GM12878 (cell line): ENCODE measurements at regions not wholly inside any gene's neighbourhood (a gene's known extent, or its start where the extent isn't known, plus 50 kb on each side); places are given as distances from the start of the nearest gene placed in this dataset.

Source experiments
- ATAC-seq: fragments of 200-7000 bp; cut with Tn5 transposase; 3 replicates; pipeline ENCODE4 v1.9.1; 2020; ENCODE audit warnings: mild to moderate bottlenecking, moderate library complexity
- BruUV-seq: library from RNA; stranded (reverse); fragments of 400-500 nt; replicated peaks from 2 replicates; lab custom pipeline; 2021; lab: Mats Ljungman, UMichigan
- CTCF ChIA-PET: fragments of 300-600 bp; sonication (Branson Sonifier 250); formaldehyde crosslinking; extraction: SDS; loops from one replicate; lab custom pipeline; 2021; ENCODE audit warnings: inconsistent platforms; lab: Yijun Ruan, JAX
- POLR2A ChIA-PET: fragments of 350-600 bp; formaldehyde crosslinking; extraction: SDS; loops from one replicate; lab custom pipeline; 2021; ENCODE audit warnings: inconsistent platforms; lab: Charles Lee
- RAD21 ChIA-PET: fragments of 300-600 bp; sonication (Branson Sonifier 250); formaldehyde crosslinking; loops from one replicate; lab custom pipeline; 2023; ENCODE audit warnings: antibody characterized with exemption; ENCODE audit not compliant: unreplicated experiment; lab: Charles Lee
- SMC1A ChIA-PET: fragments of 300-600 bp; sonication (Branson Sonifier 250); formaldehyde crosslinking; loops from one replicate; lab custom pipeline; 2023; ENCODE audit not compliant: unreplicated experiment, uncharacterized antibody; lab: Charles Lee
- DNase-seq: peaks from one replicate; pipeline ENCODE4 v3.0.0-alpha.2; 2011; ENCODE audit warnings: low read depth, low spot score
- FAIRE-seq: peaks from 3 replicates; lab custom pipeline; 2011; peaks lifted over from hg19 to GRCh38; lab: Jason Lieb, UNC
- H2AFZ ChIP-seq: 2 replicates; pipeline ENCODE4 v1.6.0; 2011; ENCODE audit warnings: low read depth, low read length, control low read depth; ENCODE audit not compliant: control insufficient read depth
- H3K27ac ChIP-seq: 2 replicates; pipeline ENCODE4 v1.5.1; 2011; ENCODE audit warnings: control low read depth; ENCODE audit not compliant: control insufficient read depth, insufficient read depth
- H3K27me3 ChIP-seq, 2 experiments: replicated peaks in 1 of 2; 2 replicates each; pipeline versions ENCODE4 v1.6.0 to v1.6.1; 2011; ENCODE audit warnings: low read length in 1 of 2; ENCODE audit not compliant: control insufficient read depth in 2 of 2, insufficient read depth in 2 of 2
- H3K36me3 ChIP-seq, 2 experiments: 2 replicates each; pipeline ENCODE4 v1.5.1; 2011; ENCODE audit warnings: low read length in 1 of 2; ENCODE audit not compliant: control insufficient read depth in 2 of 2, insufficient read depth in 2 of 2
- H3K4me1 ChIP-seq: 2 replicates; pipeline ENCODE4 v1.6.1; 2011; ENCODE audit warnings: mild to moderate bottlenecking, low read length, moderate library complexity, mixed read lengths; ENCODE audit not compliant: control insufficient read depth, insufficient read depth
- H3K4me2 ChIP-seq: 2 replicates; pipeline ENCODE4 v1.6.0; 2011; ENCODE audit warnings: control low read depth; ENCODE audit not compliant: control insufficient read depth, insufficient read depth
- H3K4me3 ChIP-seq: fragments of 200-600 bp; sonication (generic); 2 replicates; pipeline ENCODE4 v1.5.1; 2016
- H3K79me2 ChIP-seq: 2 replicates; pipeline ENCODE4 v1.6.0; 2011; ENCODE audit warnings: low read length; ENCODE audit not compliant: control insufficient read depth, insufficient read depth
- H3K9ac ChIP-seq: 2 replicates; pipeline ENCODE4 v1.8.0; 2011; ENCODE audit warnings: low read length, control low read depth, mixed read lengths; ENCODE audit not compliant: control insufficient read depth, insufficient read depth
- H3K9me3 ChIP-seq: replicated peaks from 3 replicates; pipeline ENCODE4 v1.5.1; 2011; ENCODE audit warnings: mild to moderate bottlenecking, low read length; ENCODE audit not compliant: control insufficient read depth, insufficient read depth
- H4K20me1 ChIP-seq: 2 replicates; pipeline ENCODE4 v1.6.0; 2011; ENCODE audit not compliant: control insufficient read depth, insufficient read depth
- BACH1 ChIP-seq: fragments of 450-650 bp; IDR thresholded peaks from 2 replicates; pipeline ENCODE4 v1.6.1; 2017; ENCODE audit warnings: mild to moderate bottlenecking, borderline replicate concordance
- ESRRA ChIP-seq: IDR thresholded peaks from 2 replicates; pipeline ENCODE4 v1.6.1; 2012; ENCODE audit warnings: mild to moderate bottlenecking, low read length, improper control_type of control experiment
- FOS ChIP-seq: IDR thresholded peaks from 3 replicates; pipeline ENCODE4 v1.6.1; 2011; ENCODE audit warnings: borderline replicate concordance; ENCODE audit not compliant: insufficient read length; ENCODE audit errors: extremely low read depth
- HDAC2 ChIP-seq: fragments of 200-600 bp; sonication (generic); IDR thresholded peaks from 2 replicates; pipeline ENCODE4 v1.6.1; 2017
- KAT2A ChIP-seq: conservative IDR thresholded peaks from 2 replicates; pipeline ENCODE4 v1.6.1; 2011; ENCODE audit warnings: low read depth, low read length; ENCODE audit not compliant: control insufficient read depth
- MTA3 ChIP-seq: IDR thresholded peaks from 2 replicates; pipeline ENCODE4 v1.6.1; 2012; ENCODE audit warnings: low read length, inconsistent platforms, borderline replicate concordance
- MXI1 ChIP-seq: fragments of 150-350 bp; IDR thresholded peaks from 2 replicates; pipeline ENCODE4 v1.6.1; 2011; ENCODE audit warnings: low read depth, mild to moderate bottlenecking, inconsistent platforms, low read length, improper control_type of control experiment
- RAD21 ChIP-seq: IDR thresholded peaks from 2 replicates; pipeline ENCODE4 v1.6.1; 2011; ENCODE audit warnings: mild to moderate bottlenecking, low read depth, low read length, moderate library complexity; ENCODE audit not compliant: insufficient read depth
- RAD51 ChIP-seq: fragments of 450-650 bp; IDR thresholded peaks from 2 replicates; pipeline ENCODE4 v1.6.1; 2016; ENCODE audit warnings: moderate library complexity, mild to moderate bottlenecking, inconsistent platforms
- SIN3A ChIP-seq: IDR thresholded peaks from 2 replicates; pipeline ENCODE4 v1.6.1; 2012; ENCODE audit warnings: low read depth, low read length, improper control_type of control experiment
- SMARCA5 ChIP-seq: fragments of 450-650 bp; IDR thresholded peaks from 2 replicates; pipeline ENCODE4 v1.6.1; 2017; ENCODE audit warnings: mild to moderate bottlenecking
- TAF1 ChIP-seq: IDR thresholded peaks from 2 replicates; pipeline ENCODE4 v1.6.1; 2011; ENCODE audit warnings: mild to moderate bottlenecking, low read depth, low read length, borderline replicate concordance
- TBL1XR1 ChIP-seq: IDR thresholded peaks from 2 replicates; pipeline ENCODE4 v1.6.1; 2012; ENCODE audit warnings: low read depth, low read length, improper control_type of control experiment
- YY1 ChIP-seq: IDR thresholded peaks from 2 replicates; pipeline ENCODE4 v1.6.1; 2011; ENCODE audit warnings: low read depth, mild to moderate bottlenecking, low read length
- WGBS: methylation state at CpG from one replicate; pipeline ENCODE4 v1.1.6; 2016; ENCODE audit warnings: low lambda C conversion rate; ENCODE audit not compliant: insufficient replicate concordance, insufficient coverage; ENCODE audit errors: missing lambda C conversion rate; 5-methylcytosine and 5-hydroxymethylcytosine counted together
- in situ Hi-C: fragments of 300-500 bp; cut with MboI; formaldehyde crosslinking; loops from 9 replicates; pipeline ENCODE4 v1.14.3; 2018; ENCODE audit warnings: mixed read lengths
- intact Hi-C: fragments of 100-400 bp; cut with micrococcal nuclease; formaldehyde crosslinking; loops from one replicate; pipeline ENCODE4 v1.14.2; 2022; ENCODE audit not compliant: unreplicated experiment
- TF ChIP-seq, protein P1 (sequence below): fragments of 450-650 bp; IDR thresholded peaks from 2 replicates; pipeline ENCODE4 v1.6.1; 2017; ENCODE audit warnings: mild to moderate bottlenecking, moderate library complexity

DNA sequence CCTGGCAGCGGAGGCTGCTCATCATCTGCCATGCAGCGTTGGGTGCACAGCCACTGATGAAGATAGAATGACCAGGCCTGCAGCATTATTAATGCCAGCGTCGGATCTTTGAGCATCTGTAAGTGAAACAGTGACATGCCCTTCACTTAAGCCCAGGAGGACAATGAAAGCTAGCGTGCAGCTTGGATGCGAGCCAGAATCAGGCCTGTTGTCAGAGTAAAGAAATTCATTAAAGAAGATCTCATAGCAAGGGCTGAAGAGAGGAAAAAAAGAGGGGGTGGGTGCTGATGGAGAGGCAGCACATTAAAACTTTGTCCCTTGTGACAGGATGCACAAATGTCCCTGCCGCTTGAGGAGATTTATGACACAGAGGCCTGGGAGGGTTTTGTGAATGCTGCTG lies 186.1 kb upstream of the MAST4 start:
- intact Hi-C loops: no loop called here
- Histone ChIP-seq H3K9me3 (no peaks in the 10 kb centered on the region), H3K79me2 (no peaks in the 10 kb centered on the region), H3K9ac (no peak overlapping the region), H3K27me3 (no peaks in the 10 kb centered on the region; a peak in 1 of 4 replicates), H3K27ac (no peak overlapping the region), H3K36me3 (no peaks in the 10 kb centered on the region), H3K4me3 (no peak overlapping the region), H4K20me1 (no peaks in the 10 kb centered on the region), H2AFZ (no peak overlapping the region), H3K4me1 (no peaks in the 10 kb centered on the region), H3K4me2 (no peak overlapping the region)
- RAD21 ChIA-PET: no interaction called here
- DNase-seq (no peak), FAIRE-seq (no peak), ATAC-seq (no peak)
- POLR2A ChIA-PET: no interaction called here
- SMC1A ChIA-PET: no interaction called here
- TF ChIP-seq RAD51 (no peak), FOS (no peak), TAF1 (no peak), KAT2A (no peak), MTA3 (no peak), RAD21 (no peak), TBL1XR1 (no peak), YY1 (no peak), ESRRA (no peak), SIN3A (no peak), MXI1 (no peak), BACH1 (no peak), SMARCA5 (no peak), HDAC2 (no peak)
- TF ChIP-seq, protein P1, sequence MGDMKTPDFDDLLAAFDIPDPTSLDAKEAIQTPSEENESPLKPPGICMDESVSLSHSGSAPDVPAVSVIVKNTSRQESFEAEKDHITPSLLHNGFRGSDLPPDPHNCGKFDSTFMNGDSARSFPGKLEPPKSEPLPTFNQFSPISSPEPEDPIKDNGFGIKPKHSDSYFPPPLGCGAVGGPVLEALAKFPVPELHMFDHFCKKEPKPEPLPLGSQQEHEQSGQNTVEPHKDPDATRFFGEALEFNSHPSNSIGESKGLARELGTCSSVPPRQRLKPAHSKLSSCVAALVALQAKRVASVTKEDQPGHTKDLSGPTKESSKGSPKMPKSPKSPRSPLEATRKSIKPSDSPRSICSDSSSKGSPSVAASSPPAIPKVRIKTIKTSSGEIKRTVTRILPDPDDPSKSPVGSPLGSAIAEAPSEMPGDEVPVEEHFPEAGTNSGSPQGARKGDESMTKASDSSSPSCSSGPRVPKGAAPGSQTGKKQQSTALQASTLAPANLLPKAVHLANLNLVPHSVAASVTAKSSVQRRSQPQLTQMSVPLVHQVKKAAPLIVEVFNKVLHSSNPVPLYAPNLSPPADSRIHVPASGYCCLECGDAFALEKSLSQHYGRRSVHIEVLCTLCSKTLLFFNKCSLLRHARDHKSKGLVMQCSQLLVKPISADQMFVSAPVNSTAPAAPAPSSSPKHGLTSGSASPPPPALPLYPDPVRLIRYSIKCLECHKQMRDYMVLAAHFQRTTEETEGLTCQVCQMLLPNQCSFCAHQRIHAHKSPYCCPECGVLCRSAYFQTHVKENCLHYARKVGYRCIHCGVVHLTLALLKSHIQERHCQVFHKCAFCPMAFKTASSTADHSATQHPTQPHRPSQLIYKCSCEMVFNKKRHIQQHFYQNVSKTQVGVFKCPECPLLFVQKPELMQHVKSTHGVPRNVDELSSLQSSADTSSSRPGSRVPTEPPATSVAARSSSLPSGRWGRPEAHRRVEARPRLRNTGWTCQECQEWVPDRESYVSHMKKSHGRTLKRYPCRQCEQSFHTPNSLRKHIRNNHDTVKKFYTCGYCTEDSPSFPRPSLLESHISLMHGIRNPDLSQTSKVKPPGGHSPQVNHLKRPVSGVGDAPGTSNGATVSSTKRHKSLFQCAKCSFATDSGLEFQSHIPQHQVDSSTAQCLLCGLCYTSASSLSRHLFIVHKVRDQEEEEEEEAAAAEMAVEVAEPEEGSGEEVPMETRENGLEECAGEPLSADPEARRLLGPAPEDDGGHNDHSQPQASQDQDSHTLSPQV: no peak
- no TSS peak for BruUV-seq
- CTCF ChIA-PET: no interaction called here
- 50% methylated on average over 7 of the region's 7 CpGs for WGBS
- in situ Hi-C loops: no loop called here
